Non-pigmented ciliary epithelial cell (primary cell): ENCODE measurements at regions not wholly inside any gene's neighbourhood (a gene's known extent, or its start where the extent isn't known, plus 50 kb on each side); places are given as distances from the start of the nearest gene placed in this dataset.
A peak's percentile ranks its signal among the peaks of the same experiment; 100 is the strongest.
"Not testable (repeated sequence)": the region's sequence is repeated elsewhere in the genome, so short reads cannot be mapped to it uniquely, and the experiment has no call there.

Experiments
- DNase-seq: peaks from one replicate; pipeline ENCODE4 v3.0.0-alpha.2; 2010; ENCODE audit warnings: low read depth

GRCh38 chr20:12201289-12201991, 283.7 kb downstream of the BTBD3 start:
- peak; percentile 22 for DNase-seq

DNA sequence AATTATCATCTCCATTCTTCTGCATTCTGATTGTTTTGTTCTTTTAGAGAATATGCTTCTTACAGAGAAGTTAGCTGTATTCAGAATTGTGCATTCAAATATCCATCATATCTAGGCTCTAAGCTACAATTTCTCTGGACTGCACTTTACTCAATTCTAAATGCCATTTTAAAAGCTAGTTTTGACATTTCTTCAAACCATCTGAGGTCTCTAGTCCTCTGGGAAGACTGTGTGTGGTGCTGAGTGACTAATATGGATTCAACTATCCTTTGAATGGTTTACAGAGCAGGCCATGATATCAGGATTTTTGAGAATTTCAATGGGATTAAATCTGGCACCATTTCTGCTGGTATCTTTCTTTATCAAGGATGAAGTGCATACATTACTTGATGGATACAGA, 285.7 kb downstream of the BTBD3 start:
- DNase-seq: no peak

DNA sequence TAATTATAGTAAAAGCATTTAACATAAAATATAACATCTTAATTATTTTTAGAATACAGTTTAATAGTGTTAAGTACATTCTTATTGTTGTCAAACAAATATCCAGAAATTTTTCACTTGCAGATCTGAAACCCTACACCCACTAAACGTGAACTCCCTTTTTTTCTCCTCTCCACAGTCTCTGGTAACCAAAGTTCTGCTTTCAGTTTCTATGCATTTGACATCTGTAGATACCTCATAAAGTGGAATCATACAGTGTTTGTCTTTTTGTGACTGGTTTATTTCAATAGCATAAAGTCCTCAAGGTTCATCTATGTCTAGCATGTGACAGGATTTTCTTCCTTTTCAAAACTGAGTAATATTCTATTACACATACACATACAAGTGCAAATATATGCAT, 286.3 kb downstream of the BTBD3 start:
- no peak for DNase-seq

DNA sequence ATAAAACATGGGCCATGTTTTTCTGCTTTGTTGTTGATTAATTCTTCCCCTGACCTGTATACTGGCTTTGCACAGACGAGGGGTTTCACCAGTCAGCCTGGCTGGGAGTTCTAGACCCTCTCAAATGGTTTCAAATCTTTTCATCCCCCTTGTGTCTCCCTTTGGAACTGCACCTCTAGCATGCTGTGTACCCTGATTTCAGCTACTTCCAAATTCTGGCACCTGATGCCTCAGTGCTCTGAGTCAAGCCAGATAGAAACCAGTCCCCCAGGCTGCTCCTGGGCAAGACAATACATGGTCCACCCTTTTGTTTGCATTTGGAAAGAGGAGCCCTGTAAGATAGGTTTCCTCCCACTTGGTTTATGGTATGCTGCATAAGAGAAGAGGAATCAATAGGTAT, 290.2 kb downstream of the BTBD3 start:
- DNase-seq: peak; percentile 14

GRCh38 chr20:12210591-12210990, 292.9 kb downstream of the BTBD3 start:
- no peak for DNase-seq

- no peak for DNase-seq
These were observed 293.7 kb downstream of the BTBD3 start for GRCh38 chr20:12211361-12211760.

GRCh38 chr20:12217382-12217781, 299.7 kb downstream of the BTBD3 start:
- no peak for DNase-seq

DNA sequence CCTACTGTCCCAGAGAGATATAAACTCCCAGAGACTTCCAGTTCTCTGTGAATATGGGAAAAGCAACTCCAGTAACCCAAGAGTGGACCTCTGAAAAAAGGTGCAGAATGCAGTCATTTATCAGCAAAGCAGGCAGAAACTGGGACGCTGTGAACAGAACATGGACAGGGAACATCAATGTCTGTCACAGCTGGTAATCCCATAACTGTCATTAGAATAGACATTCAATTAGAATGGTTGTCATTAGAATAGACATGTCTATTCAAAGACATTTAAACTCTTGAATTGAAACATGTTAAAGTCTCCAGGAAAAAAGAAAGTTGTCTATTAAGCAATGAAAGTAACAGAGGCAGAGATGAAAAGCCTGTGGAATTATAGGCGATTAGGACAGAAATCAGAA, 302.1 kb downstream of the BTBD3 start:
- DNase-seq: no peak

DNA sequence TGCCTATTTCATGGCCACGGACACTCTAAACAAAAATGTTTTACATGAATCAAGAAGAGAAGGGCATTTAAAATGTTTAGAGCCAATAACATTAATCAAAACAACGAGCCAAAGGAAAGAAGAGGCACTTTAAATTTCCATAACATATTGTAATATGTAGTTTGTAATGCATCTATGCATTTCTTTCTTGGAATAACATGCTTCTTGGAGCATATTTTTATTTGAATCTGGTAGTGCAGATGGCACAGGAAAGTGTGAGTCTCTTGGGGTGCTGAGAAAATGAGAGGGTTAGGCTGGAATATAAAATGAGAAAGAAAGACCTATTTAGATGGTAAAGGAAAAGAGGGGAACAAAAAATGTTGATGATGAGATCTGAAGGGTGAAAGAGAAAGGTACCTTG, 305.4 kb downstream of the BTBD3 start:
- no peak for DNase-seq

GRCh38 chr20:12225898-12226297, 308.2 kb downstream of the BTBD3 start:
- no peak for DNase-seq

DNA sequence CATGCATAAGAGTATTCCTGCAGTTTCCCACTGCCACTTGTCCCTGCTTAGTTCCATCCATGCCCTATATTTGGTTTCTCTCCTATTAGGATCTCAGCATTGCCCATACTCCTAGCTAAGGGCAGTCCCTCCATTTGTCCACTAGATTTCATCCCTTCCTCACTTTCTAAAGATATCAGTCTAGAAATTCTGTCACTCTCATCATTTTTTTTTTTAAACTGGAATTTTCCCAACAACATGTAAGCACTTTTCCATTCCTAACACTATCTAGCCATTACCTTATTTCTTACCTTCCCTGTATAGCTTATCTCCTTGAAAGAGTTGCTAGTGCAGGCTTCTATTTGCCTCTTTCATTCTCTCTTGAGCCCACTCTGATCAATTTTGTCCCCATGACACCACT, 312.2 kb downstream of the BTBD3 start:
- DNase-seq: no peak

DNA sequence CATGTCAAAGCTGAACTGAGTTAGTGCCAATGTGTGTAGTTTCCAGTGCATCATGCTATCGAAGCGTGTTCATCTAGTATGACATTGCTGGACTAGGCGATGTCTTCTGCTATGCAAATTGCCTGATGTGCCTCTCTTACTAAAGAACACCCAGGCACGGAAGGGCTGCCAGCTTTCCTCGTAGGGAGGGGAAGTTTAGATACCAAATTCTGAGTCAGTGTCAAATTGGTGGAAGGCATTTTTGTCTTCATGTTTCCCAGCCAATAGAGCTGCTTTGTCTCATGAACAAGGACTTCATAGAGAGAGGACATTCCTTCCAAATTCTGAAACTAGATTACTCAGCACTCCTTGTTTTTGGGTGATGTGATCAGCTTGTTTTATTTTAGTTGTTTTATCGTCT, 320.1 kb downstream of the BTBD3 start:
- DNase-seq: no peak

GRCh38 chr20:12241065-12241464, 323.4 kb downstream of the BTBD3 start:
- DNase-seq: no peak

- no peak for DNase-seq
These were observed 325.6 kb downstream of the BTBD3 start for GRCh38 chr20:12243327-12243726.

DNA sequence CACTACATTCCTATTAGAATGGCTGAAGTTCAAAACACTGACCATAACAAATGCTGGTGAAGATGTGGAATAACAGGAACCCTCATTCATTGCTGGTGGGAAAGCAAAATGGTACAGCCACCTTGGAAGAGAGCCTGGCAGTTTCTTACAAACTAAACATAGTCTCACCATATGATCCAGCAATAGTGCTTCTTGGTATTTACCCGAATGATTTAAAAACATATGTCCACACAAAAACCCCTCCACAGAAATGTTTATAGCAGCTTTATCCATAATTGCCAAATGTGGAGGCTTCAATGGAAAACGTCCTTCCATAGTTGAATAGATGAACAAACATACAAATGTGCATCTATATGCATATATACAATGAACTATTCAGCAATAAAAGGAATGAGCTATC, 330.8 kb downstream of the BTBD3 start:
- DNase-seq: no peak

DNA sequence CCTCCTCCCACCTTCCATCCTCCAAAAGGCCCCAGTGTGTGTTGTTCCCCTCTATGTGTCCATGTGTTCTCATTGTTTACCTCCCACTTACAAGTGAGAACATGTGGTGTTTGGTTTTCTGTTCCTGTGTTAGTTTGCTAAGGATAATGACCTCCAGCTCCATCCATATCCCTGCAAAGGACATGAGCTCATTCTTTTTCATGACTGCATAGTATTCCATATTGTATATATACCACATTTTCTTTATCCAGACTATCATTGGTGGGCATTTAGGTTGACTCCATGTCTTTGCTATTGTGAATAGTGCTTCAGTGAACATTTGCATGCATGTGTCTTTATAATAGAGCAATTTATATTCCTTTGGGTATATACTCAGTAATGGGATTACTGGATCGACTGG, 333.0 kb downstream of the BTBD3 start:
- DNase-seq: not testable (repeated sequence)

DNA sequence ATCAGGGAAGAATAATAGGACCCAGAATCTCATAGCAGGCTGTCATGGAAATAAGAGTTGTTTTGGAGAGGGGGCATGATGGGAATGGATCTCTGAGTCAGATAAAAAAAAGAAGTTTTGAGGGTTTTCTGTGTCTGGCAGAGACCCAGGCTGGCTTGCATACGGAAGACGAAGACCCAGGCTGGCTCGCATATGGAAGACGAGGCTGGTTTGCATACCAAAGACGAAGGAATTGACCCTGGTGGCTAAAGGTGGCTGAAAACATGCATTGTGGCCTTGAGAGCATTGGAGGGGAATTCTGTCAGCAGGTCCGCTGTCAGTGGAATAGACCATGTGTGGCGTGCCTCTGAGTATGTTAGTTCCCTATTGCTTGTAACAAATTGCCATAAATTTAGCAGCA, 335.1 kb downstream of the BTBD3 start:
- no peak for DNase-seq

- DNase-seq: no peak
These were observed 337.8 kb downstream of the BTBD3 start for GRCh38 chr20:12255461-12255970.

GRCh38 chr20:12256806-12257205, 339.1 kb downstream of the BTBD3 start:
- no peak for DNase-seq

DNA sequence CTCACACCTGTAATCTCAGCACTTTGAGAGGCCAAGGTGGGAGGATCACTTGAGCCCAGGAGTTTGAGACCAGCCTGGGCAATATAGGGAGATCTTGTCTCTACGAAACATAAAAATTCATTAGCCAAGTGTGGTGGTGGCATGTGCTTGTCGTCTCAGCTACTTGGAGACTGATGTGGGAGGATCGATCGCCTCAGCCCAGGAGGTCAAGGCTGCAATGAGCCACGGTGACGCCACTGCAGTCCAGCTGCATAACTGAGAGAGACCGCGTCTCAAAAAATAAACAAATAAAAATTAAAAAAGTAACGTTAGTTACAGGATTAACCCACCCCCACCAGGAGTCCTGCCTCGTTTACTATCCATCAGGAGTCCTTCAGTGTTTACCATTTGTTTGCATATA, 345.1 kb downstream of the BTBD3 start:
- DNase-seq: no peak

DNA sequence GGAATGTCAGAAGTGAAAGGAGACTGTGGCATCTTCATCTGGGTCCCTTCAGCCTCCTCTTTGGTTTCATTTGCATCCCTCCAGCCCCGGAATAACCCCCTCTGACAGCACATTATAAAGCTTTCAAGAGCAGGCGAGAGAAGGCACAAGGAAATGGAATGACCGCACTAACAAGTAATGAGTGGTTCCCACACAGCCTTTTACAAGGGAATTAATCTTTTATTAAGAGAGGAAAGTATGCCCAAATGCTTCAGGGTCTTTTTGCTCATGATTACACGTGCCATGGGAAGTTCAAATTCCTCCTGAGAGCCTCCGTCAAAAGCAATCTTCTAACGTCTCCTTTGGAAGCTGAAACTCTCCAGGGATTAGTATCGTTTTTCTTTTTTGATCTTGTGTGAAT, 347.0 kb downstream of the BTBD3 start:
- DNase-seq: no peak

GRCh38 chr20:12265662-12266061, 348.0 kb downstream of the BTBD3 start:
- no peak for DNase-seq

- DNase-seq: no peak
These were observed 351.9 kb downstream of the BTBD3 start for GRCh38 chr20:12269579-12269978.

DNA sequence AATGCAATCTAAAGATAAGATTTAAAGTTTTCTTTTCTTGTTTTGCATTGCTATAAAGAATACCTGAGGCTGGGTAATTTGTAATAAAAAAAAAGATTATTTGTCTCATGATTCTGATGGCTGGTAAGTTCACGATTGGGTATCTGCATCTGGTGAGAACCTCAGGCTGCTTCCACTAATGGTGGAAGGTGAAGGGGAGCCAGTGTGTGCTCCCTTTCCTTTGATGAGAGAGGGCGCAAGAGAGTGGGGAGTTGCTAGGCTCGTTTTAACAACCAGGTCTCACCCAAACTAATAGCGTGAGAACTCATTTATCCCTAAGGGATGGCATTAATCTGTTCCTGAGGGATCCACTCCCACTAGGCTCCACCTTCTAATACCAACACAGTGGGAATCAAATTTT, 353.2 kb downstream of the BTBD3 start:
- no peak for DNase-seq
